ENCODE measurements at regions not wholly inside any gene's neighbourhood (a gene's known extent, or its start where the extent isn't known, plus 50 kb on each side); places are given as distances from the start of the nearest gene placed in this dataset.

- H3K27me3 Mint-ChIP-seq (ENCODE audit: low read depth) = peaks cover 54% of the 10 kb centered on the region
These were observed 60.9 kb upstream of the PAX6 start for GRCh38 chr11:31872076-31872443.

More at GRCh38 chr11:31872076-31872443, 60.9 kb upstream of the PAX6 start:
- no peak overlapping the region for H3T11ph ChIP-seq (ENCODE audit: low read length)
- peaks cover 5% of the 10 kb centered on the region; the same call in 1 of the 2 replicates for H3K4me1 ChIP-seq (ENCODE audit: insufficient read depth, low read length)
- no peak overlapping the region for H3K27ac ChIP-seq (ENCODE audit: insufficient read length, low read depth, low read length)
- no peaks in the 10 kb centered on the region for H4K20me1 ChIP-seq (ENCODE audit: control insufficient read depth, insufficient read depth, insufficient read length)
- no peak overlapping the region for H2BK15ac ChIP-seq (ENCODE audit: low read depth, low read length)
- no peak overlapping the region for H3K27ac Mint-ChIP-seq
- no peak overlapping the region for H3K4me2 ChIP-seq (ENCODE audit: insufficient read depth, insufficient read length, low read length)
- no CpG with 5 or more reads among the region's 3 CpGs for WGBS (ENCODE audit: extremely low coverage, insufficient read length, low lambda C conversion rate)
- H3K4me1 Mint-ChIP-seq = peaks cover 53 to 55% of the 10 kb centered on the region in 2 experiments
- H3K9me3 ChIP-seq (ENCODE audit: control insufficient read depth, low read depth, low read length) = no peaks in the 10 kb centered on the region
- DNase-seq = no peak
- no peak overlapping the region for H2AFZ ChIP-seq (ENCODE audit: low read length)
- H3K36me3 Mint-ChIP-seq (ENCODE audit: insufficient read depth in 1 of 3, low read depth in 3 of 3) = no peaks in the 10 kb centered on the region
- no peak overlapping the region for H2BK20ac ChIP-seq (ENCODE audit: low read depth, low read length, poor library complexity, severe bottlenecking)
- no peak overlapping the region for H2BK5ac ChIP-seq (ENCODE audit: insufficient read length, low read length)
- H3K23me2 ChIP-seq (ENCODE audit: insufficient read length, low read depth, low read length, poor library complexity, severe bottlenecking) = no peaks in the 10 kb centered on the region
- H3K9me3 Mint-ChIP-seq = no peaks in the 10 kb centered on the region
- no peak overlapping the region for H3K56ac ChIP-seq (ENCODE audit: insufficient read length, low read depth, low read length)
- no peak overlapping the region for H3K14ac ChIP-seq (ENCODE audit: insufficient read depth, low read length)
- H3K4me3 Mint-ChIP-seq = no peak overlapping the region
- H4K8ac ChIP-seq (replicated peaks; ENCODE audit: insufficient read length, low read depth, low read length) = no peak overlapping the region
- no peak overlapping the region for H3K23ac ChIP-seq (ENCODE audit: insufficient read length, low read depth, low read length)
- H3K9ac ChIP-seq (ENCODE audit: extremely low read depth, insufficient read length, low read length) = no peak overlapping the region
- no peak overlapping the region for H4K5ac ChIP-seq (ENCODE audit: insufficient read length, low read depth, low read length)
- TF ChIP-seq CTCF (conservative IDR thresholded peaks at IDR 0.05) = no peak
- no peak overlapping the region for H3K4ac ChIP-seq (ENCODE audit: low read depth, low read length)
- H3K18ac ChIP-seq (ENCODE audit: insufficient read length, low read depth, low read length) = no peak overlapping the region
- no peaks in the 10 kb centered on the region for H3K79me2 ChIP-seq (ENCODE audit: insufficient read depth, low read length)
- H4K91ac ChIP-seq (ENCODE audit: insufficient read length, low read depth, low read length) = no peak overlapping the region
- H2BK120ac ChIP-seq (ENCODE audit: low read depth, low read length, poor library complexity, severe bottlenecking) = no peak overlapping the region
- no peaks in the 10 kb centered on the region for H3K79me1 ChIP-seq (ENCODE audit: insufficient read depth, low read depth, low read length, poor library complexity, severe bottlenecking)
- H3K27me3 ChIP-seq (ENCODE audit: insufficient read depth, low read length) = no peaks in the 10 kb centered on the region
- no peak overlapping the region for H2AK5ac ChIP-seq (ENCODE audit: insufficient read length, low read length)
- no peak overlapping the region for H2BK12ac ChIP-seq (ENCODE audit: insufficient read length, low read depth, low read length)
